HG02642 (cell line): ENCODE measurements at regions not wholly inside any gene's neighbourhood (a gene's known extent, or its start where the extent isn't known, plus 50 kb on each side); places are given as distances from the start of the nearest gene placed in this dataset.

ENCODE experiments used
- ATAC-seq: cut with Tn5 transposase; IDR thresholded peaks from one replicate; pipeline ENCODE4 v1.9.1; 2021; ENCODE audit warnings: mild to moderate bottlenecking; ENCODE audit not compliant: unreplicated experiment, poor library complexity

DNA sequence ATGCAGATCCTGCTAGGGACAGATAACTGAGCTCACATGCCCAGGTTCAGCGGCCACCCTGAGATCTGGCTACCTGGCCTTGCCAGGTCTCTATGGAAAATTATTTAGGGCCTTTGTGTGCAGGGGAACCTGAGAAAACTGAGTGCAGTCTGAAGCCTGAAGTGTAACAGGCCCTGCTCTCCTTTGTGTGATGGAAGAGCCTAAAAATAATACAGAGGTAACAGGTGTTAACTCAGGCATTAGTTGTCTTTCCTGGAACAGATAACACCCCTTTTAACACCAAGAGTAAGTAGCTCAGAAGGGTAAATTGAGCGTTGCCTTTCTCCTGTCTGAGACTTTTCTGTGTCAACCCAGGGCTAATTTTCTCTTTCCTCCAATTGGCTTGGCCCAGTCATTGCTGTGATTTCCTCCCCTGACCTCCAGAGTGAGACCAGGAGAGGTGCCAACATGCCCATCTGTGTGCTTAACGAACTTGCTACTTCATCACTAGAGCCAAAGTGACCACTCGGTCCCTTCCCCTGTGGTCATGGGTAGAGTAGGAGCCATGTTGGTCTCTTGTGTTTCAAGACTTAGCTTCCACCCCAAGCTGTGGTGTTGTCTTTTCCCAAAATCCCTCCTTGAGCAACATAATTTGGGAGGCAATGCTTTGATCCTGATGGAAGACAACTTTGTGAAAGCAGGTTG lies 304.4 kb upstream of the JAG1 start:
- ATAC-seq = no peak

DNA sequence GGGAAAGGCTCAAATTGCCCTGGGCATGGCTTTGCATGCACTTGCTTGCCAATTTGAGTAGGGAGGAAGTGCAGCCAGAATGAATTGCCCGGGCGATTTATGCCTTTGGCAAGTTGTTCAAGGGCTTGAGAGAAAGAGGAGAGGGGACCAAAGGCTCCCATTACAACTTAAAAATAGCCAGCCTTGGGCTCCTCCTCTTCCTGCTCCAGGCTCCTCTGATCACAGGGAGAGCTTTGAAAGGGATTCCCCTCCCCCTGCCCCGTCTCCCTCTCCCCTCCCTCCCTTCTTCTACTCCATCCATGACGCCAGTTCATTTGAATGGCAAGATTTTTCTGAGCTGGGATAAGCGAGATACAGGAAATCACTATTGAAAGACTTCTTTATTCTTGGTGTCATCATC lies 304.9 kb upstream of the JAG1 start:
- ATAC-seq = no peak

DNA sequence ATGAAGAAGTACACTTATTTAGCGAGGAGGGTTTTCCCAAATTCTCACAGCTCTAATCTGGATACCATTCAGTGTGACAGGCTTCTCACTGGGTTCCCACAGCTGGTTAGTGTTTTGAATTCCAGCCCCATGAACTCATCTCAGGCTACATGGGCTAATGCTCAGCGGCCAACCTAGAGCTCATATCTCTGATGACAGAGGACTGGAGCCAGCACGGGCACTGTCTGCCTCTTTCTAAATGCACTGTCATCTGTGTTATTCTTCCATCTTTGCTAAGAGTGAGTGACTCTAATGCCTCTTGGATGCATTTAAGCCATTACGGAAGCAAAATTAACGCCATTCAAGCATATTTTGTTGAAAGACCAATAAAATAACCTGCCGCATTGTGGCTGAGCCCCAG lies 308.9 kb upstream of the JAG1 start:
- ATAC-seq = no peak

- no peak for ATAC-seq
Observed at GRCh38 chr20:10984294-10984693, 310.5 kb upstream of the JAG1 start.

DNA sequence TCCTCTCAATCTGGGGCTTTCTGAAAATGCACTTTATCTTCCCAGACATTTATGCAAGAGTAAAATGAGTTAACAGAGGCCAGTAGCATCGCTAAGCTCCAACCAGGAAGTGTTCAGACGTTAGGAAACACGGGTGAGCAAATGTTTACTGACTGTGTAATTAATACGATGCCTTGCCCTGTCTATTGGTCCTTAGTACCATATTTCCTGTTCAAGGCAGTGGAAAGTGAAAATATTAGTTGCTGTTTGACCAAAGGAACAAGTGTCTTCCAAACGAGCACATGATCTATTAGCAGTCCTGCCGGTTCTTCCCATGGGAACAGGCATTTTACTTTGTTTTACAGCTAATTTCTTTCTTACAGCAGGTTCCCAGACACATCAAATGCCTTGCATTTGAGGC lies 311.1 kb upstream of the JAG1 start:
- no peak for ATAC-seq

- no peak for ATAC-seq
Observed at GRCh38 chr20:10985536-10985935, 311.7 kb upstream of the JAG1 start.

- ATAC-seq = no peak
Observed at GRCh38 chr20:10986586-10986985, 312.8 kb upstream of the JAG1 start.

GRCh38 chr20:10987651-10988383 lies 314.0 kb upstream of the JAG1 start:
- ATAC-seq = no peak

GRCh38 chr20:10990625-10991382 lies 317.0 kb upstream of the JAG1 start:
- ATAC-seq = no peak

GRCh38 chr20:10992731-10993130 lies 318.9 kb upstream of the JAG1 start:
- ATAC-seq = no peak

DNA sequence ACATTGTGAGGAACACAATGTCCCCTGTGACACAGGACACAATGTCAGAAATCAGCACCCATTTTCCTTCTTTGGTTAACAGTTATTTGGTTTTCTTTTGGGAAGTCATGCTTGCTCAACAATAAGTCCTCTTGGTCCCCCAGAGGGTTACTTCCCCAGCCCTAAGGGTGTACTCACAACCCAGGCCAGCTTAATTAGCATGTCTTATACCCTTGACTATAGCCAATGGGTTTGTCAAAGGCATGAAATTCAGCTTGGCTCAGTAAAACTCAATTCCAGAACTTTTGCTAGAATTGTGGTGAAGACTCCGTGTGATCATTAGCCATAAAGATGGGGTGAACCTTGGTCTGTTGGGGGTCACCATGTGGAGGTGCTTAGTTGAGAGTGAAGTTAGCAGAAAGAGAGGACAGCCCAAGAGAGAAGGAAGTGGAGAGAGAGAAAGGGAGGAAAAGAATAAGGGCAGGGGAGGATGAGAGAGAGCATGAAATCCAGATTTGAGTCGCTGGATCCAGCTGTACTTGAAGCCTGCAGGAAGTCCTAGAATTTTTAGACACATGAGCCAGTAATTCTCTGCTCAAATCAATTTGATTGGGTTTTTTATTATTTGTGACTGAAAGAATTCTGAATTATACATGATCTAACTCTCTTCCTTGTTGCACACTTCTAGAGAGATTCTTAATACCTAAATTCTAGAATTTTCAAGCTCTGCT lies 321.3 kb upstream of the JAG1 start:
- no peak for ATAC-seq

DNA sequence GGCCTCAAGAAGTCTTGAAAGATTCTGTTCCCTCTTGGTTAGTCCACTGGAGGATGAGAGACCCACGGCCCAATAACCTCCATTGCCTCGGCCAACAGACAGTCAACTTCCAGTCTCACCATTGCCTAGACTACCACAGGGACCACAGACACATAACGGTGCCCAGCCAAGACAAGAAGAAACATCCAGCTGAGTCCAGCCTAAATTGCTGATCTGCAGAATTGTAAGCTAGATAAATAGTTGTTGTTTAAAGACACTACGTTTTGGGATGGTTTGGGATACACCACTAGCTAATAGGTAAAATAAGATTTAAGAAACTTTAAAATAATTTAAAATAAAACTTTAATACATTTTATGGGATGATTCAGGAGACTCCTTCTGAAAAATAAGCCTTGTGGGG lies 324.7 kb upstream of the JAG1 start:
- no peak for ATAC-seq

GRCh38 chr20:11000416-11000815 lies 326.6 kb upstream of the JAG1 start:
- no peak for ATAC-seq

DNA sequence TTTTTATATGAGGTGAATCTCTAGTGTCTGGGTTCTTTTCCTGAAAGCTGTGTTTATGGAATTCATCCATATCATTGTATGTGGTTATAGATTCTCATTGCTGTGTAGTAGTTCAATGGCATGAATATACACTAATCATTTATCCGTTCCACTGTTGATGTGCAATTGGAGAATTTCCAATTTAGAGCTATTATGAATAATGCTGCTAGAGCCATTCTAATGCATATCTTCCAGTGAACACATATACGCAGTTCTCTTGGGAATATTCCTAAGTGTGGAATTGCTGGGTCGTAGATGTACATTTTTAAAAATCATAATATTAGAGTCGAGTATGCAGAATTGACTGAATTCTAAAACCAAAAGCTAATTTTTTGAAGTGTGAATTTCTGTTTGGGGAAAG lies 327.5 kb upstream of the JAG1 start:
- ATAC-seq = no peak

- ATAC-seq = no peak
Observed at GRCh38 chr20:11001764-11002540, 328.2 kb upstream of the JAG1 start.

DNA sequence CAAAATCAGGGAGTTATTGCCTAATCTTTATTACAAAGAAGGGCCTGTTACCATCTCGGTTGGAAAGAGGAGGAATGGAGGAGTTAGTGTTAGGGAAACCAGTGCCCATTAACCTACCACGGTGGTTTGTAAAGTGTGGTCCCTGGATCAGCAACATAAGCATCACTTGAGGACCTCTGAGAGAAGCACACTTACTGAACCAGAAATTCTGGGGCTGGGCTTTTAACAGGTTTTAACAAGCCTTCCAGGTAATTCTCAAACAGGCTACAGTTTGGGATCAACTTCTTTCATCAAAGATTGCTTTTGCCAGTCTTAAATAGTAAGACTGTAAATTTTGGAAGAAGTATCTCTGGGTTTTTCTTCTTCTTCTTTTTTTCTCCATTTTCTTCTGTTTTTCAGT lies 329.5 kb upstream of the JAG1 start:
- ATAC-seq = no peak

- no peak for ATAC-seq
Observed at GRCh38 chr20:11008444-11009033, 334.7 kb upstream of the JAG1 start.

GRCh38 chr20:11011653-11012052 lies 337.9 kb upstream of the JAG1 start:
- ATAC-seq = no peak

DNA sequence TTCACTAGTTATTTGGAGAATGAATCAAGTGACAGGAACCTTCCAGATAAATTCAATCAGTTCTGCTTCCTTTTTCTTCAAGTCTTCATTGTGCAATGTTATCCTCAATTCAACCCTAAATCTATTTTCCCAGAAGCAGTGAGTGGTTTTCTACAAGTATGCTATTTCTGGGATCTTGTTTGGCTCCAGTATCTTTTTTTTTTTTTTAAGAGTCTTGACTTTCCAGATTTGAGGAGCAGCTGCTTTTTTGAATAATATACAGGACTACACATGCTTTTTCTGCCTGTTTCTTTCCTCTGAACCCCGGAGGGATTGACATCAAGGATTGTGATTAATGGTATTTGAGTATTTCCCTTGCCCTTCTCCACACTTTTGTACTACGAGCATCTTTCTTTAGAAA lies 339.2 kb upstream of the JAG1 start:
- no peak for ATAC-seq

DNA sequence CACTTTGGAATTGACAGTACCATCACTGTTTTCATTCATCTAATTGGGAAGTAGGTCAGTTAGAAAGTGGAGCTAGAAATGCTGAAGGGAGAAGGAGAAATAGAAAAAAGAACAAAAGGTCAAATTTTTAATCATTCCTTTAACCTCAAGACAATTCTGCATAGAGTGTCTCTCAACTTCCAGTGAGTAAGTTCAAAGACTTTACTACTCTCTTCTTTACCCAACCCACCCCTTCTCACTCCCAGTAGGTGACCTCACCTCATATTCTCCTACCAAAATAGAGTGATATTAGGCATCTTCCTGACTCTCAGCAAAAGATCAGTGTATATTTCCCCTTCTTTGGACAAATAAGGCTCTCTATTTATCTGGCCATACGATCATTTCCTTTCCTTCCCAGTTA lies 340.0 kb upstream of the JAG1 start:
- ATAC-seq = no peak
